Keratinocyte (primary cell): ENCODE measurements at regions not wholly inside any gene's neighbourhood (a gene's known extent, or its start where the extent isn't known, plus 50 kb on each side); places are given as distances from the start of the nearest gene placed in this dataset.

Experiments used
- DNase-seq: peaks from one replicate; pipeline ENCODE4 v3.0.0-alpha.2; 2011; ENCODE audit warnings: low read depth, missing footprints, low spot score
- FAIRE-seq: peaks from 2 replicates; lab custom pipeline; 2011; peaks lifted over from hg19 to GRCh38; lab: Jason Lieb, UNC
- H2AFZ ChIP-seq: 2 replicates; pipeline ENCODE4 v1.6.0; 2012; ENCODE audit warnings: low read length, control low read depth, inconsistent platforms; ENCODE audit not compliant: control insufficient read depth
- H3K27ac ChIP-seq: 2 replicates; pipeline ENCODE4 v1.5.1; 2011; ENCODE audit warnings: low read length; ENCODE audit not compliant: control insufficient read depth, insufficient read depth
- H3K27me3 ChIP-seq: 3 replicates; pipeline ENCODE4 v1.6.0; 2011; ENCODE audit warnings: low read length; ENCODE audit not compliant: control insufficient read depth, insufficient read depth; ENCODE audit errors: extremely low read depth
- H3K36me3 ChIP-seq, 2 experiments: 2 replicates in 1 of 2; 3 replicates in 1 of 2; pipeline ENCODE4 v1.5.1; 2011; ENCODE audit warnings: low read length in 2 of 2, mild to moderate bottlenecking in 1 of 2; ENCODE audit not compliant: control insufficient read depth in 2 of 2, insufficient read depth in 2 of 2; ENCODE audit errors: extremely low read depth in 1 of 2
- H3K4me1 ChIP-seq: 3 replicates; pipeline ENCODE4 v1.5.1; 2011; ENCODE audit warnings: low read length; ENCODE audit not compliant: control insufficient read depth, insufficient read depth; ENCODE audit errors: extremely low read depth
- H3K4me2 ChIP-seq: 3 replicates; pipeline ENCODE4 v1.6.0; 2011; ENCODE audit warnings: low read depth, low read length; ENCODE audit not compliant: control insufficient read depth, insufficient read depth; ENCODE audit errors: extremely low read depth
- H3K4me3 ChIP-seq, 3 experiments: fragments of 200-600 bp in 1 of 3; sonication (generic) in 1 of 3; 2 replicates in 2 of 3; 3 replicates in 1 of 3; pipeline ENCODE4 v1.5.1; 2011 to 2016; ENCODE audit warnings: low read length in 3 of 3, mild to moderate bottlenecking in 3 of 3, control low read depth in 2 of 3, inconsistent platforms in 1 of 3, low read depth in 1 of 3, mixed read lengths in 1 of 3, mixed run types in 1 of 3, moderate library complexity in 1 of 3; ENCODE audit not compliant: control insufficient read depth in 2 of 3, insufficient read depth in 2 of 3; ENCODE audit errors: extremely low read depth in 1 of 3
- H3K79me2 ChIP-seq: 2 replicates; pipeline ENCODE4 v1.6.0; 2012; ENCODE audit warnings: low read length; ENCODE audit not compliant: control insufficient read depth, insufficient read depth
- H3K9ac ChIP-seq: 3 replicates; pipeline ENCODE4 v1.6.0; 2011; ENCODE audit warnings: low read length; ENCODE audit not compliant: control insufficient read depth, insufficient read depth; ENCODE audit errors: extremely low read depth
- H3K9me1 ChIP-seq: 3 replicates; pipeline ENCODE4 v1.6.0; 2011; ENCODE audit warnings: low read length; ENCODE audit not compliant: control insufficient read depth, insufficient read depth; ENCODE audit errors: extremely low read depth
- H3K9me3 ChIP-seq: 2 replicates; pipeline ENCODE4 v1.5.1; 2012; ENCODE audit warnings: low read depth, low read length; ENCODE audit not compliant: control insufficient read depth
- H4K20me1 ChIP-seq: 3 replicates; pipeline ENCODE4 v1.6.0; 2011; ENCODE audit warnings: low read length; ENCODE audit not compliant: control insufficient read depth, insufficient read depth; ENCODE audit errors: extremely low read depth
- EZH2 ChIP-seq: IDR thresholded peaks from one replicate; pipeline ENCODE4 v1.6.1; 2012; ENCODE audit warnings: inconsistent platforms, mild to moderate bottlenecking, low read length, moderate library complexity
- dilution Hi-C: fragments of 300-500 bp; cut with MboI; formaldehyde crosslinking; loops from one replicate; pipeline ENCODE4 v1.7.0; 2020; ENCODE audit warnings: low sequenced_read_pairs; ENCODE audit not compliant: extremely low pct_ligation_motif_present
- TF ChIP-seq, protein P1 (sequence below), 3 experiments: IDR thresholded peaks in 1 of 3; conservative IDR thresholded peaks in 1 of 3; optimal IDR thresholded peaks in 1 of 3; 2 replicates in 2 of 3; 3 replicates in 1 of 3; pipeline versions ENCODE3 to v1.5.1; 2011; ENCODE audit warnings: low read length in 3 of 3, mild to moderate bottlenecking in 3 of 3, moderate library complexity in 2 of 3, control low read depth in 1 of 3, inconsistent platforms in 1 of 3; ENCODE audit not compliant: insufficient read depth in 2 of 3; ENCODE audit errors: extremely low read depth in 1 of 3

DNA sequence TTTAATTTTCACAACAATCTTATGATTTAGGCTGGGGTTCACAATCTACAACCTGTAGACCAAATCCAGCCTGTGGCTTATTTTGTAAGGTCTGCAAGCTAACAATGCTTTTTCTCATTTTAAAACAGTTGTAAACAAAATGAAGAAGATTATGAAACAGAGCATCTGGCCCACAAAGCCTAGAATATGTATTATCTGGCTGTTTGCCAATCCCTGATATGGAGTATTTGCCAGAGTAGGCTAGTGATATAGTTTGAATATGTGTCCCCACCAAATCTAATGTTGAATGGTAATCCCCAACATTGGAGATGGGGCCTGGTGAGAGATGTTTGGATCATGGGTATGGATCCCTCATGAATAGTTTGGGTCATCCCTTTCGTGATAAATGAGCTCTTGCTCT, 201.8 kb downstream of the DHX35 start:
- FAIRE-seq, result no peak
- no peak for TF ChIP-seq EZH2

DNA sequence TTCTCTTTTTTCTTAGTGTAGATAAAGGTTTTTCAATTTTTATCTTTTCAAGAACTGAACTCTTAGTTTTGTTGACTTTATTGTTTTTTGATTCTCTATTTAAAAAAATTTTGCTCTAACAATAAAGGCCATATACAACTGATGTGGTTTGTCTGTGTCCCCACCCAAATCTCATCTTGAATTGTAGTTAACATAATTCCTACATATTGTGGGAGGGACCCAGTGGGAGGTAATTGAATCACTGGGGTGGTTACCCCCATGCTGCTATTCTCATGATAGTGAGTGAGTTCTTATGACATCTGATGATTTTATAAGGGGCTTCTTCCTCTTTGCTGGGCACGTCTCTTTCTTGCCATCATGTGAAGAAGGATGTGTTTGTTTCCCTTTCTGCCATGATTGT, 199.8 kb downstream of the DHX35 start:
- no peak overlapping the region for H3K4me3 ChIP-seq
- FAIRE-seq (no peak), DNase-seq (no peak)
- H3K4me2 ChIP-seq, result no peak overlapping the region
- dilution Hi-C loops, result no loop called here
- H3K27me3 ChIP-seq, result peaks cover 3% of the 10 kb centered on the region
- no peak overlapping the region for H3K27ac ChIP-seq
- no peaks in the 10 kb centered on the region for H3K79me2 ChIP-seq
- no peaks in the 10 kb centered on the region for H3K4me1 ChIP-seq
- no peak for TF ChIP-seq EZH2
- TF ChIP-seq, protein P1, sequence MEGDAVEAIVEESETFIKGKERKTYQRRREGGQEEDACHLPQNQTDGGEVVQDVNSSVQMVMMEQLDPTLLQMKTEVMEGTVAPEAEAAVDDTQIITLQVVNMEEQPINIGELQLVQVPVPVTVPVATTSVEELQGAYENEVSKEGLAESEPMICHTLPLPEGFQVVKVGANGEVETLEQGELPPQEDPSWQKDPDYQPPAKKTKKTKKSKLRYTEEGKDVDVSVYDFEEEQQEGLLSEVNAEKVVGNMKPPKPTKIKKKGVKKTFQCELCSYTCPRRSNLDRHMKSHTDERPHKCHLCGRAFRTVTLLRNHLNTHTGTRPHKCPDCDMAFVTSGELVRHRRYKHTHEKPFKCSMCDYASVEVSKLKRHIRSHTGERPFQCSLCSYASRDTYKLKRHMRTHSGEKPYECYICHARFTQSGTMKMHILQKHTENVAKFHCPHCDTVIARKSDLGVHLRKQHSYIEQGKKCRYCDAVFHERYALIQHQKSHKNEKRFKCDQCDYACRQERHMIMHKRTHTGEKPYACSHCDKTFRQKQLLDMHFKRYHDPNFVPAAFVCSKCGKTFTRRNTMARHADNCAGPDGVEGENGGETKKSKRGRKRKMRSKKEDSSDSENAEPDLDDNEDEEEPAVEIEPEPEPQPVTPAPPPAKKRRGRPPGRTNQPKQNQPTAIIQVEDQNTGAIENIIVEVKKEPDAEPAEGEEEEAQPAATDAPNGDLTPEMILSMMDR (optimal IDR thresholded peaks at IDR 0.05 in 1 of 3, IDR thresholded peaks at IDR 0.05 in 1 of 3, conservative IDR thresholded peaks at IDR 0.05 in 1 of 3; ENCODE audit: extremely low read depth in 1 of 3, insufficient read depth in 2 of 3, low read length in 3 of 3), result no peak
- H2AFZ ChIP-seq, result no peak overlapping the region
- no peak overlapping the region for H3K9ac ChIP-seq
- H3K9me3 ChIP-seq, result no peaks in the 10 kb centered on the region
- no peaks in the 10 kb centered on the region for H4K20me1 ChIP-seq
- H3K36me3 ChIP-seq, result no peaks in the 10 kb centered on the region
- no peaks in the 10 kb centered on the region for H3K9me1 ChIP-seq

More for the DNA sequence above, 201.8 kb downstream of the DHX35 start:
- no peaks in the 10 kb centered on the region for H3K27me3 ChIP-seq
- H3K79me2 ChIP-seq, result no peaks in the 10 kb centered on the region
- no peaks in the 10 kb centered on the region for H4K20me1 ChIP-seq
- DNase-seq, result no peak
- no peaks in the 10 kb centered on the region for H3K4me1 ChIP-seq
- no peaks in the 10 kb centered on the region for H3K9me1 ChIP-seq
- H3K4me2 ChIP-seq, result no peak overlapping the region
- H2AFZ ChIP-seq, result no peak overlapping the region
- no peak overlapping the region for H3K4me3 ChIP-seq
- dilution Hi-C loops, result no loop called here
- H3K9ac ChIP-seq, result no peak overlapping the region
- H3K9me3 ChIP-seq, result no peaks in the 10 kb centered on the region
- no peak overlapping the region for H3K27ac ChIP-seq
- H3K36me3 ChIP-seq, result no peaks in the 10 kb centered on the region

DNA sequence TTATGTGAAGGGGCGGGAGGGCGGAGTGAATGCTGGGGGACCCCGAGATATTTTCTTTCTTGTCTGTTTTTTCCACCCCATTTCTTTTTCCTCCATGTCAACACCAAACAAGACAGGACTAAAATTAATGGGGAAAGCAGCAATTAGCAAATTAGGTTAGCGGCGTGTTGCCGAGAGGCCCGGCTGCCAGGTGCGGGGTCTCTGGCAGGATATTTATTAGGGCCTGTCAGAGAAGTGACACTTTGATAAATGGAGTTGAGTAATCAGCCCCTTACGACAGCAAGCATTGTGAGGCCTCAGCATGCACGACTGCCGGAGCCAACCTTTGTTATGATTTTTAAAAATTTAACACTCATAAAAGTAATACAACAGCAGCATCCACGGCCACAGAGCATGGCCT, 193.8 kb downstream of the DHX35 start:
- Histone ChIP-seq H4K20me1 (no peaks in the 10 kb centered on the region), H3K9me1 (no peaks in the 10 kb centered on the region), H3K27me3 (peaks cover 8% of the 10 kb centered on the region), H3K9ac (no peak overlapping the region), H3K27ac (no peak overlapping the region), H3K4me2 (no peak overlapping the region), H3K36me3 (no peaks in the 10 kb centered on the region), H3K9me3 (no peaks in the 10 kb centered on the region), H2AFZ (no peak overlapping the region), H3K4me1 (no peaks in the 10 kb centered on the region), H3K79me2 (no peaks in the 10 kb centered on the region), H3K4me3 (no peak overlapping the region)
- FAIRE-seq (no peak), DNase-seq (no peak)
- TF ChIP-seq EZH2, result no peak
- TF ChIP-seq, protein P1 (optimal IDR thresholded peaks at IDR 0.05 in 1 of 3, IDR thresholded peaks at IDR 0.05 in 1 of 3, conservative IDR thresholded peaks at IDR 0.05 in 1 of 3; ENCODE audit: extremely low read depth in 1 of 3, insufficient read depth in 2 of 3, low read length in 3 of 3), result no peak
- dilution Hi-C loops, result no loop called here
